IMR-90 (cell line): ENCODE measurements at regions not wholly inside any gene's neighbourhood (a gene's known extent, or its start where the extent isn't known, plus 50 kb on each side); places are given as distances from the start of the nearest gene placed in this dataset.
"Not testable (repeated sequence)": the region's sequence is repeated elsewhere in the genome, so short reads cannot be mapped to it uniquely, and the experiment has no call there.

Source experiments
- BHLHE40 ChIP-seq: fragments of 150-350 bp; IDR thresholded peaks from 2 replicates; pipeline ENCODE4 v1.6.1; 2016; ENCODE audit warnings: mild to moderate bottlenecking, low read depth, low read length
- CTCF ChIP-seq: conservative IDR thresholded peaks from 2 replicates; pipeline ENCODE4 v1.5.1; 2012; ENCODE audit warnings: mild to moderate bottlenecking, low read depth, low read length, improper control_type of control experiment
- ELK1 ChIP-seq: fragments of 150-350 bp; IDR thresholded peaks from 2 replicates; pipeline ENCODE4 v1.6.1; 2016; ENCODE audit warnings: low read depth, mild to moderate bottlenecking, low read length, moderate library complexity, borderline replicate concordance
- MXI1 ChIP-seq: IDR thresholded peaks from 2 replicates; pipeline ENCODE4 v1.6.1; 2012; ENCODE audit warnings: low read depth, mild to moderate bottlenecking, low read length, moderate library complexity, borderline replicate concordance
- NFE2L2 ChIP-seq: fragments of 150-350 bp; IDR thresholded peaks from 2 replicates; pipeline ENCODE4 v1.6.1; 2016; ENCODE audit warnings: low read depth, mild to moderate bottlenecking, low read length
- POLR2A ChIP-seq: IDR thresholded peaks from 2 replicates; pipeline ENCODE4 v1.6.1; 2012; ENCODE audit warnings: mild to moderate bottlenecking, low read depth, low read length
- RAD21 ChIP-seq: IDR thresholded peaks from 2 replicates; pipeline ENCODE4 v1.6.1; 2012; ENCODE audit warnings: low read length, improper control_type of control experiment

- TF ChIP-seq CTCF, ELK1, POLR2A, MXI1, NFE2L2, RAD21, BHLHE40: not testable (repeated sequence)
Measured at GRCh38 chr5:20771338-20771737, 783.3 kb upstream of the CDH18 start.
